IPS DF 6.9 (cell line): ENCODE measurements at regions not wholly inside any gene's neighbourhood (a gene's known extent, or its start where the extent isn't known, plus 50 kb on each side); places are given as distances from the start of the nearest gene placed in this dataset.

Experiments
- DNase-seq: peaks from one replicate; pipeline ENCODE4 v3.0.0-alpha.2; 2013; ENCODE audit warnings: low read depth, low spot score
- H3K27ac ChIP-seq: one replicate; pipeline ENCODE4 v1.5.1; 2013; ENCODE audit warnings: low read length, control low read depth
- H3K27me3 ChIP-seq: 2 replicates; pipeline ENCODE4 v1.6.1; 2013; ENCODE audit warnings: mild to moderate bottlenecking, low read length; ENCODE audit not compliant: control insufficient read depth, insufficient read depth
- H3K36me3 ChIP-seq: 2 replicates; pipeline ENCODE4 v1.6.1; 2013; ENCODE audit warnings: low read length; ENCODE audit not compliant: control insufficient read depth, insufficient read depth
- H3K4me1 ChIP-seq: 2 replicates; pipeline ENCODE4 v1.6.1; 2013; ENCODE audit warnings: low read length; ENCODE audit not compliant: control insufficient read depth, insufficient read depth
- H3K4me3 ChIP-seq: 2 replicates; pipeline ENCODE4 v1.5.1; 2013; ENCODE audit warnings: mild to moderate bottlenecking, low read length
- H3K9me3 ChIP-seq: 2 replicates; pipeline ENCODE4 v1.6.1; 2013; ENCODE audit warnings: low read length, inconsistent platforms; ENCODE audit not compliant: control insufficient read depth, insufficient read depth
- WGBS: extraction: QIAGEN DNeasy Blood & Tissue Kit; methylation state at CpG from one replicate; pipeline ENCODE4 v1.1.7; 2013; ENCODE audit warnings: mixed read lengths, missing lambda C conversion rate; ENCODE audit not compliant: insufficient read length, insufficient coverage; 5-methylcytosine and 5-hydroxymethylcytosine counted together

- DNase-seq: no peak
- Histone ChIP-seq H3K4me3 (no peak overlapping the region), H3K27ac (no peak overlapping the region), H3K9me3 (peaks cover 19% of the 10 kb centered on the region), H3K36me3 (no peaks in the 10 kb centered on the region), H3K4me1 (no peaks in the 10 kb centered on the region), H3K27me3 (no peaks in the 10 kb centered on the region)
- WGBS: no CpG with 5 or more reads among the region's 4 CpGs
Measured at GRCh38 chr16:35910409-35910808, 2451.0 kb downstream of the TP53TG3F start.

GRCh38 chr16:35911899-35912298, 2452.5 kb downstream of the TP53TG3F start:
- H3K4me3 ChIP-seq: no peak overlapping the region
- no CpG with 5 or more reads among the region's 8 CpGs for WGBS
- no peaks in the 10 kb centered on the region for H3K4me1 ChIP-seq
- H3K9me3 ChIP-seq: peaks cover 18% of the 10 kb centered on the region
- H3K27me3 ChIP-seq: no peaks in the 10 kb centered on the region
- no peaks in the 10 kb centered on the region for H3K36me3 ChIP-seq
- DNase-seq: no peak
- H3K27ac ChIP-seq: no peak overlapping the region

GRCh38 chr16:35931722-35932121, 2472.3 kb downstream of the TP53TG3F start:
- Histone ChIP-seq H3K4me3 (no peak overlapping the region), H3K27me3 (no peaks in the 10 kb centered on the region), H3K36me3 (no peaks in the 10 kb centered on the region), H3K4me1 (no peaks in the 10 kb centered on the region), H3K9me3 (no peaks in the 10 kb centered on the region), H3K27ac (no peak overlapping the region)
- WGBS: no CpG with 5 or more reads among the region's 3 CpGs
- DNase-seq: no peak
